MM.1S (cell line): ENCODE measurements at regions not wholly inside any gene's neighbourhood (a gene's known extent, or its start where the extent isn't known, plus 50 kb on each side); places are given as distances from the start of the nearest gene placed in this dataset.

Experiments used
- DNase-seq: peaks from one replicate; pipeline ENCODE4 v3.0.0-alpha.2; 2015
- H2AFZ ChIP-seq: fragments of 300-600 bp; sonication (generic); 2 replicates; pipeline ENCODE4 v1.6.0; 2016; ENCODE audit warnings: antibody characterized with exemption, low read length
- H3F3A ChIP-seq: fragments of 300-600 bp; sonication (generic); 2 replicates; pipeline ENCODE4 v1.6.1; 2016; ENCODE audit warnings: mild to moderate bottlenecking, antibody characterized with exemption, low read length, moderate library complexity, mixed read lengths; ENCODE audit not compliant: insufficient read depth
- H3K27ac ChIP-seq: fragments of 300-600 bp; sonication (generic); 2 replicates; pipeline ENCODE4 v1.5.1; 2016; ENCODE audit warnings: mild to moderate bottlenecking, low read length
- H3K27me3 ChIP-seq: fragments of 300-600 bp; sonication (generic); replicated peaks from 2 replicates; pipeline ENCODE4 v1.6.0; 2016; ENCODE audit warnings: low read length; ENCODE audit not compliant: insufficient read depth
- H3K36me3 ChIP-seq: fragments of 300-600 bp; sonication (generic); replicated peaks from 2 replicates; pipeline ENCODE4 v1.6.1; 2016; ENCODE audit warnings: mild to moderate bottlenecking, low read length, mixed read lengths; ENCODE audit not compliant: insufficient read depth
- H3K4me1 ChIP-seq: fragments of 300-600 bp; sonication (generic); 2 replicates; pipeline ENCODE4 v1.6.1; 2016; ENCODE audit warnings: low read length, mixed read lengths
- H3K4me2 ChIP-seq: fragments of 300-600 bp; sonication (generic); 2 replicates; pipeline ENCODE4 v1.6.0; 2016; ENCODE audit warnings: low read depth, low read length
- H3K4me3 ChIP-seq: fragments of 300-600 bp; sonication (generic); 2 replicates; pipeline ENCODE4 v1.5.1; 2016; ENCODE audit warnings: low read length, mixed read lengths
- H3K79me2 ChIP-seq: fragments of 300-600 bp; sonication (generic); 2 replicates; pipeline ENCODE4 v1.6.1; 2016; ENCODE audit warnings: mixed run types, low read length, mixed read lengths
- H3K9ac ChIP-seq: fragments of 300-600 bp; sonication (generic); 2 replicates; pipeline ENCODE4 v1.6.1; 2016; ENCODE audit warnings: low read length, mixed read lengths
- H3K9me2 ChIP-seq: fragments of 300-600 bp; sonication (generic); replicated peaks from 2 replicates; pipeline ENCODE4 v1.6.1; 2016; ENCODE audit warnings: mild to moderate bottlenecking, low read length, mixed read lengths; ENCODE audit not compliant: insufficient read depth
- H3K9me3 ChIP-seq: fragments of 300-600 bp; sonication (generic); replicated peaks from 2 replicates; pipeline ENCODE4 v1.6.1; 2016; ENCODE audit warnings: mild to moderate bottlenecking, low read length, mixed read lengths; ENCODE audit not compliant: insufficient read depth
- H4K20me1 ChIP-seq: fragments of 300-600 bp; sonication (generic); 2 replicates; pipeline ENCODE4 v1.6.1; 2016; ENCODE audit warnings: mild to moderate bottlenecking, low read length, moderate library complexity, mixed read lengths; ENCODE audit not compliant: insufficient read depth
- EZH2 ChIP-seq: fragments of 300-600 bp; sonication (generic); optimal IDR thresholded peaks from 2 replicates; pipeline ENCODE3; 2017; ENCODE audit warnings: low read depth, mild to moderate bottlenecking, antibody characterized with exemption, low read length, mixed read lengths
- EZH2phosphoT487 ChIP-seq: fragments of 300-600 bp; sonication (generic); IDR thresholded peaks from 2 replicates; pipeline ENCODE4 v1.6.1; 2018; ENCODE audit warnings: antibody characterized with exemption, low read length
- TF ChIP-seq, protein P1 (sequence below): fragments of 300-600 bp; sonication (generic); IDR thresholded peaks from 2 replicates; pipeline ENCODE4 v1.5.1; 2016; ENCODE audit warnings: antibody characterized with exemption, low read length, mixed read lengths

DNA sequence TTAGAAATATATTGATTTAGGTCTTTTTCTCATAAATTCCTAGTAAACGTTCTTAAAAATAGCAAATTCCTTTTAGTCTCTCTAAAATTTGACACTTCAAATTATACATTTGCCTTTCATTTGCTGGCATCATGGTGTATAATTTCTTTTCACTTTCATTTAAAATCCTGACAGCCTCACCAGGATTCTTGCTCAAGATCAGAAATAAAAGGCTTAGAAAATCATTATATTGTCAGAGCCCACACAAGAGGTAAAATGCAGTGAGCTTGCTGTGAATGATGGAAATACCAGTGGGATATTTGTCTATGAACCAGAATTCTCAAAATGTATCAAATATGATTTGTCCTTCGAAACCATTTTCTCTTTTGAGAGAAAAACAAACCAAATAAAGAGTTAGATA is 78.2 kb upstream of the PIK3C2G start:
- no peak overlapping the region for H3K4me2 ChIP-seq
- no peak overlapping the region for H2AFZ ChIP-seq
- DNase-seq, result no peak
- H3K9me3 ChIP-seq, result no peaks in the 10 kb centered on the region
- no peak overlapping the region for H3K9ac ChIP-seq
- H3K79me2 ChIP-seq, result no peaks in the 10 kb centered on the region
- no peaks in the 10 kb centered on the region for H3K27me3 ChIP-seq
- no peaks in the 10 kb centered on the region for H3K9me2 ChIP-seq
- H3F3A ChIP-seq, result no peaks in the 10 kb centered on the region
- H3K36me3 ChIP-seq, result no peaks in the 10 kb centered on the region
- H3K27ac ChIP-seq, result no peak overlapping the region
- no peak for TF ChIP-seq EZH2
- no peak for TF ChIP-seq EZH2phosphoT487
- TF ChIP-seq, protein P1, sequence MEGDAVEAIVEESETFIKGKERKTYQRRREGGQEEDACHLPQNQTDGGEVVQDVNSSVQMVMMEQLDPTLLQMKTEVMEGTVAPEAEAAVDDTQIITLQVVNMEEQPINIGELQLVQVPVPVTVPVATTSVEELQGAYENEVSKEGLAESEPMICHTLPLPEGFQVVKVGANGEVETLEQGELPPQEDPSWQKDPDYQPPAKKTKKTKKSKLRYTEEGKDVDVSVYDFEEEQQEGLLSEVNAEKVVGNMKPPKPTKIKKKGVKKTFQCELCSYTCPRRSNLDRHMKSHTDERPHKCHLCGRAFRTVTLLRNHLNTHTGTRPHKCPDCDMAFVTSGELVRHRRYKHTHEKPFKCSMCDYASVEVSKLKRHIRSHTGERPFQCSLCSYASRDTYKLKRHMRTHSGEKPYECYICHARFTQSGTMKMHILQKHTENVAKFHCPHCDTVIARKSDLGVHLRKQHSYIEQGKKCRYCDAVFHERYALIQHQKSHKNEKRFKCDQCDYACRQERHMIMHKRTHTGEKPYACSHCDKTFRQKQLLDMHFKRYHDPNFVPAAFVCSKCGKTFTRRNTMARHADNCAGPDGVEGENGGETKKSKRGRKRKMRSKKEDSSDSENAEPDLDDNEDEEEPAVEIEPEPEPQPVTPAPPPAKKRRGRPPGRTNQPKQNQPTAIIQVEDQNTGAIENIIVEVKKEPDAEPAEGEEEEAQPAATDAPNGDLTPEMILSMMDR, result no peak
- no peak overlapping the region for H3K4me3 ChIP-seq
- no peaks in the 10 kb centered on the region for H3K4me1 ChIP-seq
- no peaks in the 10 kb centered on the region for H4K20me1 ChIP-seq

DNA sequence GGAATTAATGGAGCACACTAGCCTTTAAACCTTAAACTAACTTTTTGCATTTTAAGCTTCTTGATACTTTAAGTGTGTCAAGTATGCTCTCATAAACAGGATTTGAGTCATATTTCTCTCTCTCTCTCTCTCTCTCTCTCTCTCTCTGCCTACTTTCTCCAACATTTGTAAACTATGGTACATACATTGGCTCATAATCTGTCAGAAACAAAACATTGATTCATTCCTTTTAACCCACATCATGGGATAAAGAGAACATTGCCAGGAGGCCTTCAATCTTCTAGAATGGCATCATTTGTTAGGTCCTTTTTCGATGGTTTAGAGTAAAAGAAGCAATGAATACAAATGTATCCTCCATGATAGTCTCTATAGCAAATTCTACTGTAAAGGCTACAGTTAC is 81.6 kb upstream of the RERGL start:
- H3K27ac ChIP-seq, result no peak overlapping the region
- no peak for DNase-seq
- TF ChIP-seq EZH2, result no peak

DNA sequence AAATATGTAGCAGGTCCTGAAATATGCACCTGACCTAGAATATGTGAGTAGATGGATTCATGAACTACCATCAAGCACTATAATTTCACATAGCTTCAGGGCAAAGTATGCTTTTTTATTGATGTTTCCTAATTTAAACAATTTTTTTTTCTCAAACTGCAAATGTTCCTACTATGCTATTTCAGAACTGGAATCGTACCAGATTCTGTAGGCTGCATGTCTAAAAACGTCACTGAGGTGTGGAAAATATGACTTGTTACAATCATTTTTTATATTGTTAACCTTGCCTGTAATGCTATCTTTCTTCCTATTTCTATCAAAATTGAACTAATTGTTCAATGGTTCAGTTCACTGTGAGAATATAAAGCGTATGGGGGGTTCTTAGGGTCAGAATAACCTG is 78.0 kb upstream of the RERGL start:
- Histone ChIP-seq H3K4me2 (no peak overlapping the region), H3K9me3 (no peaks in the 10 kb centered on the region), H3K9ac (no peak overlapping the region), H3K27ac (no peak overlapping the region), H2AFZ (no peak overlapping the region), H3K36me3 (no peaks in the 10 kb centered on the region), H3F3A (no peaks in the 10 kb centered on the region), H4K20me1 (no peaks in the 10 kb centered on the region), H3K4me1 (peaks cover 10% of the 10 kb centered on the region), H3K4me3 (no peak overlapping the region), H3K79me2 (no peaks in the 10 kb centered on the region), H3K27me3 (no peaks in the 10 kb centered on the region), H3K9me2 (no peaks in the 10 kb centered on the region)
- DNase-seq, result no peak
- no peak for TF ChIP-seq EZH2phosphoT487
- TF ChIP-seq, protein P1, result no peak
- TF ChIP-seq EZH2, result no peak

More for the DNA sequence above, 81.6 kb upstream of the RERGL start:
- no peak overlapping the region for H3K4me3 ChIP-seq
- H3K4me2 ChIP-seq, result no peak overlapping the region
- no peaks in the 10 kb centered on the region for H3K9me3 ChIP-seq
- no peak overlapping the region for H2AFZ ChIP-seq
- H4K20me1 ChIP-seq, result no peaks in the 10 kb centered on the region
- no peaks in the 10 kb centered on the region for H3F3A ChIP-seq
- H3K79me2 ChIP-seq, result no peaks in the 10 kb centered on the region
- no peaks in the 10 kb centered on the region for H3K9me2 ChIP-seq
- no peak overlapping the region for H3K9ac ChIP-seq
- no peaks in the 10 kb centered on the region for H3K36me3 ChIP-seq
- no peaks in the 10 kb centered on the region for H3K27me3 ChIP-seq
- H3K4me1 ChIP-seq, result no peaks in the 10 kb centered on the region

DNA sequence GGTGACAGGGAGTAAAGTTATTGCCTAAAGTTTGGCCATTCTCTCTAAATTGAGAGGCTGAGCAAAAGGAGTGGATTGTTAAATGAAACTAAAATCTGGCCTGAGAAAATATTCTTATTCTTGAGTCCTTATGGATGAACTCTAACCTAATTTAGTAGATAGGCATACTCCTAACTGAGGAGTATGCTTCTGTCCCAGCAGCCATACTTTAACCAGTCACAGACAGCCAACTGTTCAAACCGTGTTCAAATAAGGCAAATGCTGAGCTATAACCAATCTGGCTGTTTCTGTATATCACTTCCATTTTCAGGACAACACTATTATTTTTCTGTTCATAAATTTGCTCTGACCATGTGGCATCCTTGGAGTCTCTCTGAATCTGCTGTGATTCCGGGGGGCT is 75.9 kb upstream of the RERGL start:
- Histone ChIP-seq H3K27me3 (no peaks in the 10 kb centered on the region), H3K9me2 (no peaks in the 10 kb centered on the region), H3K79me2 (no peaks in the 10 kb centered on the region), H2AFZ (peak overlapping the region; percentile 82), H3K4me3 (peak overlapping the region; percentile 34), H3F3A (no peaks in the 10 kb centered on the region), H3K36me3 (no peaks in the 10 kb centered on the region), H4K20me1 (no peaks in the 10 kb centered on the region), H3K9ac (peak overlapping the region; percentile 17; the same call in 1 of the 2 replicates), H3K4me2 (peak overlapping the region; percentile 84), H3K4me1 (peaks cover 10% of the 10 kb centered on the region), H3K27ac (peak overlapping the region; percentile 42; the same call in 1 of the 2 replicates), H3K9me3 (no peaks in the 10 kb centered on the region)
- no peak for TF ChIP-seq EZH2phosphoT487
- TF ChIP-seq, protein P1, result no peak
- TF ChIP-seq EZH2, result no peak
- no peak for DNase-seq
